AG20443 (cell line): ENCODE measurements at regions not wholly inside any gene's neighbourhood (a gene's known extent, or its start where the extent isn't known, plus 50 kb on each side); places are given as distances from the start of the nearest gene placed in this dataset.
A peak's percentile ranks its signal among the peaks of the same experiment; 100 is the strongest.

ENCODE experiments used
- DNase-seq: peaks from one replicate; pipeline ENCODE4 v3.0.0; 2012; ENCODE audit warnings: low spot score, mixed read lengths

DNA sequence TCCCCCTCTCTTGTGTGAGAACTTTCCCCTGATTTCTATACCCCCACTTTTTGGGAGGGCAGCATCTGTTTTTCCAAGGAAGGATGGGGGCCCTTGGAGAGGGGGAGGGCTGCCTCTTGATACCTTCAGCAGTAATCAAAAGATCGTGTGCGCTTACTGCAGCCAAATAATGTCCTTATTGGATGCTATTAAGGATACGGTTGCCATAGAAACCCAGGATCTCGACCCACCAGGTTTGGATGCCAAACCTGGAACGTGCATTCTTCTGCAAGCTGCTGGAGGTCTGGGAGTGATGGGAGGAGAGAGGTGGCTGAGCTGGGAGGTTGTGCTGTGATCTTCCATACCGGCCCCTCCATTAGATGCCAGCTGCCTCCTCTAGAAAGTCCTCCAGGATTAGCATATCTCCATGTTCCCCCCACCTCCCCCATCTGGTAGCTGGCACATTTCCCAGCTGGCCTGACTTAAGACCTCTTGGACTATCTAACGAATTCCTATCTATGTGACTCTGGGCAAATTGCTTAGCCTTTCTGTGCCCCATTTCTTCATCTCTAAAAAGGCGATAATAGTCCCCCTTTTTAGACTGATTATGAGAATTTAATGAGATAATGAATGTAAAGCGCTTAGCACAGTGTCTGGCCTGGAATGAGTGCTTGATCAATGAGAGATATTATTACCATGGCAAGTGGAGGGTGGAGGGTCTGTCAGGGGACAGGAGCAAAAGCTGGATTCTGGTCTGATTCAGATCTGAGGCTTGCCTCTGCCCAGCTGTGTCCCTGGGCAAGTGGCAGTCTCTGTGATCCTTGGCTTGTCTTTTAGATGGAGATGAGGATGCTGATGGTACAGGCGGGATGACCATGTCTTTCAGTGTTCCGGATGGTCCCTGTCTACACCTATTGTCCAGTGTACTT, 78.5 kb upstream of the PCBD1 start:
- DNase-seq, result no peak

DNA sequence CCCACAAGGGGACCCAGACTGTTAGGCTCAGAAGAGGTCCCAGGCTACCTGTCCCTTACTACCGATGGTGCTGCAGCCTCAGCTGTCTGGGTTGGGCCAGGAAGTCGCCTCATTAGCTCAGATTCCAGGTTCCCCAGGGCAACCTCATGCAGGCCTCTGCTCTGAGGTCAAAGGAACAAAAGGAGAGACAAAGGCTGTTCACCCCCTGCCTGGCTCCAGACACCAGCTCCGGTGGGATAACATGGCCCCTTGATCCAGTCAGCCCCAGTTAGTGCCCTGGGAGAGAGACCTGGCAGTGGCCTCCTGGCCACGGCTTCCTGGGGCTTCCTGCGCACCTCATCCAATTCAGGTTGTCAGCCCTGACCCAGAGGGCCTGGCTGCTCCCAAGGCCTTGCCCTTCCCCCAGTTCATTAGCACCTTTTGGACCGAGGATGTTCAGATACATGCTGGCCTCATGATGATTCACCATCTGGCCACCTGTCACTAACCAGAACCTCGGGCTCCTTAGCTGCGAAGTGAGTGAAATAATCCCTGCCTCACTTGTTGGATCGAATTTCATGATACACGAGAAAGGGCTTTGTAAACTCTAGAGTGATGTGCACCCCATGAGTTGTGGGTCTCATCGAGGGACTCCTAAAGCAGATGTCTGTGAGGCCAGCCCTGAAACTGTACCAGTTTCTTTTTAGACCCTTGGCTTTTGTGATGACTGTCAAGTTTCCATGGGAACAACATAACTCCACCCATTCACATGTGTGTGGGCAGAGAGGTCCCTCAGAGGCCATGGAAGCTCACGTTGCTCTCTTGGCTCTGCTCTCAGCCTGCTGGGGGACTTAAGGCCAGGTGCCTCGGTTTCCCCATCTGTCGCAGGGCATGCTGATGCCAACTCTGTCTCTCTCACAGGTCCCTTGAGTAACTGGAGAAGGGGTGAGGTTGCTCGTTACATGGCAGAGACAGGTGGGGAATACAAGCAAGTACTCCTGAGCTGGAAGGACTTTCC, 79.5 kb upstream of the PCBD1 start:
- DNase-seq, result no peak

DNA sequence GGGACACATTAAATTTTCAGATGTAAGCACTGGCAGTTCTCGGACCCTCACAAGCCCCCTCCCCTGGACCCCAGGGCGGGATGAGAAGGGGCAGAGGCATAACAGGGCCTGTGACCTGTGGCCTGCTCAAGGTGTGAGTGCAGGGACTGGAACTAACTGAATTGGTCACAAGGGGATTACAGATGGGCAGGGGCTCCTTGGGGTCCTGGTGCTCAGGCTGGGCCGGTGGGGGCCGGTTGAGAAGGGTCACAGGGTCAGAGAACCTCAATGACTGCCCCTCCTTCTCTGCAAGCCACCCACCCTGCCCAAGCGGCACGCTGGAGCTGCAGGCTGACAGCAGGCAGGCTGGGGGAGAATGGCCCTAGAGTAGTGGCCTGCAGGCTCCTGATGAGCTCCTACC, 80.8 kb upstream of the PCBD1 start:
- no peak for DNase-seq

DNA sequence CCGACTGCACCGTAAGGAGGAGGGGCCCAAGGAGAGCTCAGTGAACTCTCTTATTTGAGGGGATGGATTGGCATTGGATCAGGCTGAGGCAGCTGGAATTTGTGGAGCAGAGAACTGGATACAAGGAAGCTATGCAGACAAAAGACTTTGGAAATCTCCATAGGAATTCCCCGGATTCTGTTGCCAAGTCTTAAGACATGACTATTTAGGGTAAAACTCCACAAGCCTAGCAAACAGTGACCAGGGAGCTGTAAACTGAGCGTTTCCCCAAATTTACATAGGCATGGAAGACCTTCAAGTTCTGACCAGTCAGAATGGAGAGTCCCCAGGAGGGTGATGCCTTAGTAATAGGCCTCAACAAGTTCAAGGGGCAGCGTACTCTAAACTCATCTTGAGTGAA, 82.5 kb upstream of the PCBD1 start:
- DNase-seq, result no peak

DNA sequence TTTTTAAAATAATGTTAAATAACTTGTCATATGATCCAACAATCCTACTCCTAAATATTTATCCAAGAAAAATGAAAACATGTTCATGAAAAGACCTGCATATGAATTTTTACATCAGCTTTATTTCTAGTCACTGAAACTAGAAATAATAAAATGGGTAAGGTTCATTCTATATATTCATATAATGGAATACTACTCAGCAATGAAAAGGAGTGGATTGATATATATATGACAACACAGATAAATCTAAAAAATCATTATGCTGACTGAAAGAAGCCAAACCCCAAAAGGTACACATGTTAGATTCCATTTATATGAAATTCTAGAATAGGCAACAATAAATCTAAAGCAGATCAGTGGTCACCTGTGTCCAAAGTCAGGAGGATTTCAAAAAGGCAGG, 84.9 kb upstream of the PCBD1 start:
- DNase-seq, result no peak

DNA sequence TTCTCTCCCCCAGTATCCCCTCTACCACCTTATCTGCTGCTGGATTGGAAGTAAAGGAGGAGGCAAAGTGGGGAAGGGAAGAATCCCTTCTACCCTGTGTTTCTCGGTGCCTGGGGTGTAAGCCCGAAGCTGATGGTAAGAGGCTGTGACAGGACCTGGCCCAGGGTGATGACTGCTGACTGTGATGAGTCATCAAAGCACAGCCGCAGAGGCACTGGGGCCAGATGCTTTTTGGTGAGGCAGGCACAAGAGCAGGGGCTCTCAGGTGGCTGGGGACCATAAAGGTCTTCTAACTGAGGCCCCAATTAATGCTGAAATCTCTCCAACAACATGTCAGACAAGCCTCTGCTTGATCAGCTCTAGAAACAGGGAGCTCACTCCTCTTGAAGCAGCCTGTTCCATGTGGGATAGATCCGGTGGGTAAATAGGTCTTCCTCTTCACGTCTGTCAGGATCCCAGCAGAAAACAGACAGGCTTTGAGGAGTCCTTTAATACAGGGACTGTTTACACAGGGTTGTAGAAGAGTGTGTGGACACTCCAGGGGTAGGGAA, 86.1 kb upstream of the PCBD1 start:
- DNase-seq, result peak; percentile 59

DNA sequence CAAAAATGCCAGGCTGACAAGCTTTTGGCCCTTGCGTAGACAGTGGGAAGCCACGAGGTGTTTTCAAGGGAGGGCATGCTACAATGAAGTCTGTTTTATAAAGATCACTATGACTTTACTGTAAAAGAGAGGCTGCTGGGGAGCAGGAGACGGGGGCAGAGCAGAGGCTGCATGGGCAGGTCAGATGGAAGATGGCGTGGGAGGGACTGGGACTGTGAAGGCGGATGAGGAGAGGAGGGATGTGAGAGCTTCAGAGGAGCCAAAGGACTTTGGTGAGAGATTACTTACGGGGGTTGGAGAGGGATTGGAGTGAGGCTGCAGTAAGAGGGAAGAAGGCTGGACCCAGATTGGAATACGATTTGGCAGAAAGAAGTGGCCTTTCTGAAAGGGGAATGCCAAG, 86.6 kb upstream of the PCBD1 start:
- DNase-seq, result no peak

DNA sequence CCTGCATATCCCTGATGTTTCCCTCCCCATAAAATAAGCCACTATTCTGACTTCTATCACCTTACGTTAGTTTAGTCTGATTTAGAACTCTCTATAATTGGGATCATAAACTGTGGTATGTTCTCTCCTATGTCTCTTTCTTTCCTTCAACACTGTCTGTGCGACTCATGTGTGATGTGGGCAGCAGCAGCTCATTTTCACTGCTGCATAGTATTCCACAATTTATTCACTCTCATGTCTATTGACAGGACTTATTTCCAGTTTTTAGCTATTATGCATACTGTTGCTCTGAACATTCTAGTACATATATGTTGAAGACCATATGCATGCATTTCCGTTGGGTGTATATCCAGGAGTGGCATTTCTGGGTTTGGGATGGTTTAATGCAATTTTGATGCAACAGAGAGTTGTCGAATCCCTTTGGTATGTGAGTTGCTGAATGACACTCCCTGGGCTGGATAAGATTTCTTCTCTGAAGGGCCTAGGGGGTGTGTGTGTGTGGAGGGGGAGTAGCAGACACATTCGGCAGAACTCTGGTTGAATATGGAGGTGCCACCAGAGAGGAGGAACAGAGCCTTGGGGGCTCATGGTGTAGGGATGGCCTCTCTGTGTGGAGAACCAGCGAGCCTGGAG, 87.8 kb upstream of the PCBD1 start:
- no peak for DNase-seq

DNA sequence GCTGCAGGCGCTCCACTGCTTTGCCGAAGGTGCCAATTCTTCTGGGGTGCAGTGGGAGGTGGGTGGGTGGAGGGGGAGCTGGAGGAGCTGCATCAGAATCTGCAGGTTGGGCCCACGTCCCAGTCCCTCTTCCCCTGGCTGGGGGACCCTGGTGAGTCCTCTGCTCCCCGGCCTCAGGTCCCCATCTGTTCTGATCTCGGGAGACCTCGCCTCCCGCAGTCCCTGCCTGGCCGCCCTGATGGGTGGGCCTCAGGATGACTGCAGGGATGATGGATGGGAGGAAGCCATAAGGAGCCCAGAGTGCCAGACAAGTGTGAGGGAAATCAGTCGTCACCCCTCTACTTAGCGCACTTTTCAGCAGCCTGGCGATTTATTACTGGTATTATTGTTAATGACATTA, 89.3 kb upstream of the PCBD1 start:
- DNase-seq, result no peak

DNA sequence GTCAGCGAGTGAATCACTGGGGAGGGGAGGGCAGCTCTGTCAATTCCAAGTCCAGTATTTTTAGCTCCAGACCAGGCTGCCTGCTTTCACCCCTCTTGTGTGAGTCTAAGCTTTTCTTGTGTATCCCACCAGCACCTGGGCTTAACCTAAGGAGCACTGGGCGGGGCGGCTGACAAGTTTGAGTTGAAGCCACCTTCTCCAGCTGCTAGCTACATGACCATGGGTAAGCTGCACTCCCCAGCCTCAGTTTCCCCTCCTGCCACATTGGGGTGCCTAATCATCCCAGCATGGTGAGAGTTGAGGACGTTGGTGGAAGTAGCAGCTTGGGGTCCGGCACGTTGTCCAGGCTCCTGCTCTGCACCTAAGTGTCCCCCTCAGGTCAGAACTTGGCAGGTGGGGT, 89.8 kb upstream of the PCBD1 start:
- DNase-seq, result no peak

DNA sequence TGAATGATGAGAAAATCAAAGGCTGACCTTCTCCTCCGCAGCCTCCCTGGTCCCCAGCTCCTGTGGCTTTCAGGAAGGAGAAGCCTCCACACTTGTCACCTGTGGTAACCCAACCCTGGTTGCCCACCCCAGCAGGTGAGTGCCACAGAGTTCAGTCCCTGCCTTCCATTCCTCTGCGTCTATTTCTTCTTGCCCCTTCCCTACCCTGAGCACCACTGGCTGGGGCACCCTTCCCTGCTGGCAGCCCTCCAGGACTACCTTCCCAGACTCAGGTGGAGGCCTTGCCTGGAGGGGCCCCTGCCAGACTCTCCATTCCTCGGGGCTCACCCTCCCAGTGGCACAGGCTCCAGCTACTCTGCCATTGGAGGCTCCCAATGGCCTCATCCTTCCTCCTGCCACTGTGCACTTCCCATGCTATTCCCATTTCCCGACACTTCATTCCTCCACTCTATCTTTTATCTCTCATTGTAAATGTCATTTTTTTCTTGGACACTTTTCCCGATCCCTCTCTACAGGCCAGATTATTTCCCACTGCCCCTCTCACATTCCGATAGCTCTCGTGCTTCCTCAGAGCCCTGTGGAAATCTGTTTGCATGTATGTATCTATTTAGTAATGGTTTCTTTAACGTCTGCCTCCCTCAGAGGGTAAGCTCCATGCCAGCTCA, 90.6 kb upstream of the PCBD1 start:
- no peak for DNase-seq

DNA sequence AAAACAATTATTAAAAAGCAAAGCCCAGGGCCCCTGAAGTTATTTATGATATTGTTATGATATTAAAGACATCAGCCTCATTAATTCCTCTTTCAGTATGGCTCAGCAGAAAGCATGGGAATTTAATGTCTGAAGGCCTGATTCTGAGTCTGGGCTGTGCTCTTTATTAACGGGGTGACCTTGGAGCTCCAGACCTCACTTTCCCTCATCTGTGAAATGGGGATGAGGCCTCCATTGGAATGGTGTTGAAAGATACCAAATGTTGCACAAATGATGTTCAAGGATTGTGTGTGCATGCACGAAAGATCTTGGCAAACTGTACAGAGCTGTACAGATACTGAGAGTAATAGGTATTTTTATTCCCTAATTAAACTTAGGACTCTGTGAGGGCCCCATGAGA, 92.3 kb upstream of the PCBD1 start:
- no peak for DNase-seq

DNA sequence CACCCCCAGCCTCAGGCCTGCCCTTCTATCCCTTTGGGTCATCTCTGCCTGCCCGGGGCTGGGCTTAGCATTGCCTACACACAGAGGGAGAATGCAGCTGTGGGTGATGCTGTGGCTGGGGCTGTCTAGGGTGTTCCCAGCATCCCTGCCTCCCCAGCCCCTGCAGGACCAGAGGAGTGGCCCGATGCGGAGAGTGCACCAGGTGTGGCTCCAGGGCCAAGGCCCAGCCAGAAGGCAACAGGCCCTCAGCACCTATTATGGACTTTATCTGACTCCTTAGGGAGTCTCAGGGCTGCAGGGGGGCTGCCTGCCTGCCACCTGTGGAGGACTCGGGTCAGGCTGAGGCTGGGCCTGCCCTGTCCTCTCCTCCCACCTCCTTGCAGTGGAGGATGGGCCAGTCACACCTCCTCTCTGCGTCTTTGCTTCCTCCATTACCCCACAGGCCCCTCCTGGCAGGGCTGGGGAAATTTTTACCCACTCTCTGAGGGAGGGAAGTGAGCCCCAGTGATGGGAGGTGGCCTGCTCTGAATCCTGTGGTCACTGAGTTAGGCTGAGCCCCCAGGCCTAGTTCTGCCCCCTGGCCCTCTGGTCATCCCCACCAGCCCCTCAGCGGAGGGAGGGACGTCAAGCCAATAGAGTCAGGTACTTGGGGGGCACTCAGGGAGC, 92.9 kb upstream of the PCBD1 start:
- DNase-seq, result no peak

DNA sequence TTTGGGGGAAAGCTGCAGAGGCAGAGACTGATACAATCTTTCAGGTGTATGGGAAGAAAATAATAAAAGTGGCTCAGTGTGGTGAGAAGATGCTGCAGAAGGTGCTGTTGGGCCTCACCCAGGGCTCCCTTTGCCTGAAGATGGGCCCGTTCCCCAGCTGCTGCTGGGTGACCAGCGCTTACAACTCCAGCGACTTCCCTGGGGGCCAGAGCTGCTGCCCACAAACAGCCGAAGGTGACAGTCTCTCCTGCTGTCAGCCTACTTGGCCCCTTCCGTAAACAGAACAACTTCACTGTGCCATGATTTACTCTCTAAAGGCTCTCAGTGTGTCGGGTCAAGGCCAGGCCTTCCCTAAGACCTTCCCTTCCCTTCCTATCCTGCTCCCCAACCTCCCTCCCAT, 93.6 kb upstream of the PCBD1 start:
- no peak for DNase-seq

DNA sequence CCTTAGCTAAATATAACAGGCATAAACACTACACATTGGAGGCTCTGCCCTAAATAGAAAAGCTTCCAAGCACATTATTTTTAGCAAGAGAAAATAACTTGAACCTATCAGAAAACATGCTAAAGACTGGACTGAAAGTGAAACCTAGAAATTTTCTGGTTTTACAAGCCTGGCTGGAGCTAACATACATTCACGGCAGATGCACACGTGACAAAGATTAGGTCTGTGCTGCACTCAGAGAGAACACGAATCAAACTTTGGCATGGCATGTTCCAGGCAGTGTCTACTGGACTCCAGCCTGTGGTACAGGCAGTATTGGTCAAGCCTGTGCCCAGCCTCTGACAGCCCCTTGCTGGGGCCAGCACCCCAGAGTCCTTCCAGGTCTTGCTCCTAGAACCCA, 94.1 kb upstream of the PCBD1 start:
- DNase-seq, result no peak

DNA sequence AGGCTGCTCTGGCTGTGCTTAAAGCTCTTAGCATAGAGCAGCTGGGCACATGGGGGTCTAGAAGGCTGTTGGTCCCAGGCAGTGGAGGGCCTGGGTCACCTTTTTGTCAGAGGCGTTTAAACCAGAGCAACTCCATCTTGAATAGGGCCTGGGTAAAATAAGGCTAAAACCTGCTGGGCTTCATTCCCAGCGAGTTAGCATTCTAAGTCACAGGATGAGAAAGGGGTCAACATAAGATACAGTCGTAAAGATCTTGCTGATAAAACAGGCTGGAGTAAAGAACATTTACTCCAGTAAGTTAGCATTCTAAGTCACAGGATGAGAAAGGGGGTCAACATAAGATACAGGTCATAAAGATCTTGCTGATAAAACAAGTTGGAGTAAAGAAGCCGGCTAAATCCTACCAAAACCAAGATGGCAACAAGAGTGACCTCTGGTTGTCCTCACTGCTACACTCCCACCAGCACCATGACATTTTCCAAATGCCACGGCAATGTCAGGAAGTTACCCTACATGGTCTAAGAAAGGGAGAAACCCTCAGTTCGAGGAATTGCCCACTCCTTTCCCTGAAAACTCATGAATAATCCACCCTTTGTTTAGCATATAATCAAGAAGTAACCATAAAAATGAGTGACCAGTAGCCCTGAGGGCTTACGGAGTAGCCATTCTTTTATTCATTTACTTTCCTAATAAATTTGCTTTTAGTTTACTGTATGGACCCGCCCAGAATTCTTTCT, 96.8 kb upstream of the PCBD1 start:
- no peak for DNase-seq

DNA sequence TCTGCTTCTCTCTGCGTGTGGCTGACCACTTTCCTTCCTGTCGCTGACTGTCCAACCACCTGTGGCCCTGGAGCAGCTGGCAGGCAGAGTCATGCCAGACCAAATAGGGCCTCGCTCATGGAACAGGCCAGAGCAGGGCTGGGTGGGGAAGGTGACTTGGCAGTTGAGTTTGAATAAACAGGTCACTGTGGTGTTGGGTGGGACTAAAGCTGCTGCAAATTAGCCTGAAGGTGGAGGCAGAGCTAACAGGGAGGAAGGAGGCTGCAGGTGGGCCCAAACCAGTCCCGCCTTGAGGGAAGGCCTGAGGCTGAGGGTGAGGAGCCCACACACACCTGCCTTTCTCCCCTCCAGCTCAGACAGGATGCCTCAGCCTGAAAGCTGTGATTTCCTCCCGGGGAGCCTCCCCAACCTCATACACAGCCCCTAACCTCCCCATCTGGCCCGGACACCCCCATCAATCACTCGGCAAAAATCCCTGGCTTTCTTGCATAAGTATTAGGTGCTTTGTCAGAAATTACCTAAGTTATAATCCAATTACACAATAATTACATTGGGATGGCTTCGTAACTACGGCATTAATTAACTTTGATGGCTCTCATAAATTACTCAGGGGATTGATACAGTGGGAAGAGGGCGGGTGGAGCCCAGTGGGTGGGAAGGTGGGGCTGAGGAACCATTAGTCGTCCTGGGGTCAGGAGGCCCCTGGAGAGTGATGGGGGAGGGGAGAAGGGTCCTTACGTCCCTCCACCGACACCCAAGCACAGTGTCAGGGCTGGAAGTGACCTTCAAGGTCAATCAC, 97.7 kb upstream of the PCBD1 start:
- DNase-seq, result no peak

DNA sequence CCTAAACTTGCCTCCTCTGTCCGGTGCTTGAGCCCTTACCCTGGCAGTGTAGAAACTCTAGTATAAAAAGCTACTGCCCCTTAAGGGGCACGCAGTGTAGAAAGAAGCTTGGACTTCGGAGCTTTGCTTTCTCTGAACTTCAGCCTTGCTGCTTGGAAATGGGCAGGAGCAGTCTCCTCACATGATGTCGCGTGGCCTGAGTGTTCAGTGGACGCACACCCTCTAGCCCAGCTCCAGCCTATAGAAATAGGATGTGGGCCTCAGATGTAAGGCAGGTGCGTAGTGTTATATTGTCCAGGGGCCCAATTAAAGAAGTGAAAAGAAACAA, 98.2 kb upstream of the PCBD1 start:
- no peak for DNase-seq

DNA sequence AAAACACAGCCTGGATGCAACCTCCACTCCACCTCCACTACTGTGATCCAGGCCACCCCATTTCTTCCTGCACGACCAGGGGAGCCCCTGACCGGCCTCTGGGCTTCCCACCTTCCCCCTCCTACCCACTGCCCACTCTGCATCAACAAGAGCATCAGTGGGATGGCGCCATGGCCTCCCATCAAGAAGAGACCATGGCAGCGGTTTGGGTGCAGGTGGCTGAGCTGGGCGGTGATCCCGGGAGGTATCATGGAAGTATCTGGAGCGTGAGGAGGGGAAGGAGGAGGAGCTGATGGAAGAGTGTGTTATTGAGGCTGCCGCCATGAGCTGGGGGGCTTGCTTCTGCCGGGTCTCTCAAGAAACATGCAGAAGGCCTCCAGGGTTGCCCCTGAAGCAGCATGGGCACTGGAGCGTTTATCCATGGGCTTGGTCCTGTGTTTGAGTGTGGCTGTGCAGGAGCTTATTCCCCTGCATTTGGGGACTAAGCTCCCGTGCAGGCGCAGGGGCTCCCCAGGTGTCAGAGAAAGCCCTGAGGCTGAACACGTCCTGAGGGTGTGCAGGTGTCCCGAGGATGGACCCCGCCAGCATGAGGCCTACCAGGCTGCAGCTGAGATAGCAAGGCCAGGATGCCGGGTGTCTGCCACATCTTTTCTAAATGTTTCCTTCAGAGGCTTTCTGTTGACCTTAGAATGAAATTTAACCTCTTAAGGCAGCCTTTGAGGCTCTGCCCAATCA, 99.2 kb upstream of the PCBD1 start:
- DNase-seq, result no peak
